H1 (cell line): ENCODE measurements at regions not wholly inside any gene's neighbourhood (a gene's known extent, or its start where the extent isn't known, plus 50 kb on each side); places are given as distances from the start of the nearest gene placed in this dataset.

Source experiments
- CTCF ChIP-seq, 3 experiments: IDR thresholded peaks; 1 replicate in 2 of 3; 2 replicates in 1 of 3; pipeline versions ENCODE4 v1.5.1 to v1.6.1; 2011; ENCODE audit warnings: low read length in 3 of 3, mild to moderate bottlenecking in 3 of 3, inconsistent platforms in 2 of 3, low read depth in 1 of 3, moderate library complexity in 1 of 3; ENCODE audit not compliant: insufficient read depth in 1 of 3; ENCODE audit errors: control extremely low read depth in 1 of 3

- TF ChIP-seq CTCF (IDR thresholded peaks at IDR 0.05; ENCODE audit: control extremely low read depth in 1 of 3, insufficient read depth in 1 of 3, low read depth in 1 of 3, low read length in 3 of 3) = no peak
Measured at GRCh38 chr9:135242049-135242396, 154.6 kb downstream of the OLFM1 start (continued).
